ENCODE measurements at regions not wholly inside any gene's neighbourhood (a gene's known extent, or its start where the extent isn't known, plus 50 kb on each side); places are given as distances from the start of the nearest gene placed in this dataset.

- TF ChIP-seq, protein P1, sequence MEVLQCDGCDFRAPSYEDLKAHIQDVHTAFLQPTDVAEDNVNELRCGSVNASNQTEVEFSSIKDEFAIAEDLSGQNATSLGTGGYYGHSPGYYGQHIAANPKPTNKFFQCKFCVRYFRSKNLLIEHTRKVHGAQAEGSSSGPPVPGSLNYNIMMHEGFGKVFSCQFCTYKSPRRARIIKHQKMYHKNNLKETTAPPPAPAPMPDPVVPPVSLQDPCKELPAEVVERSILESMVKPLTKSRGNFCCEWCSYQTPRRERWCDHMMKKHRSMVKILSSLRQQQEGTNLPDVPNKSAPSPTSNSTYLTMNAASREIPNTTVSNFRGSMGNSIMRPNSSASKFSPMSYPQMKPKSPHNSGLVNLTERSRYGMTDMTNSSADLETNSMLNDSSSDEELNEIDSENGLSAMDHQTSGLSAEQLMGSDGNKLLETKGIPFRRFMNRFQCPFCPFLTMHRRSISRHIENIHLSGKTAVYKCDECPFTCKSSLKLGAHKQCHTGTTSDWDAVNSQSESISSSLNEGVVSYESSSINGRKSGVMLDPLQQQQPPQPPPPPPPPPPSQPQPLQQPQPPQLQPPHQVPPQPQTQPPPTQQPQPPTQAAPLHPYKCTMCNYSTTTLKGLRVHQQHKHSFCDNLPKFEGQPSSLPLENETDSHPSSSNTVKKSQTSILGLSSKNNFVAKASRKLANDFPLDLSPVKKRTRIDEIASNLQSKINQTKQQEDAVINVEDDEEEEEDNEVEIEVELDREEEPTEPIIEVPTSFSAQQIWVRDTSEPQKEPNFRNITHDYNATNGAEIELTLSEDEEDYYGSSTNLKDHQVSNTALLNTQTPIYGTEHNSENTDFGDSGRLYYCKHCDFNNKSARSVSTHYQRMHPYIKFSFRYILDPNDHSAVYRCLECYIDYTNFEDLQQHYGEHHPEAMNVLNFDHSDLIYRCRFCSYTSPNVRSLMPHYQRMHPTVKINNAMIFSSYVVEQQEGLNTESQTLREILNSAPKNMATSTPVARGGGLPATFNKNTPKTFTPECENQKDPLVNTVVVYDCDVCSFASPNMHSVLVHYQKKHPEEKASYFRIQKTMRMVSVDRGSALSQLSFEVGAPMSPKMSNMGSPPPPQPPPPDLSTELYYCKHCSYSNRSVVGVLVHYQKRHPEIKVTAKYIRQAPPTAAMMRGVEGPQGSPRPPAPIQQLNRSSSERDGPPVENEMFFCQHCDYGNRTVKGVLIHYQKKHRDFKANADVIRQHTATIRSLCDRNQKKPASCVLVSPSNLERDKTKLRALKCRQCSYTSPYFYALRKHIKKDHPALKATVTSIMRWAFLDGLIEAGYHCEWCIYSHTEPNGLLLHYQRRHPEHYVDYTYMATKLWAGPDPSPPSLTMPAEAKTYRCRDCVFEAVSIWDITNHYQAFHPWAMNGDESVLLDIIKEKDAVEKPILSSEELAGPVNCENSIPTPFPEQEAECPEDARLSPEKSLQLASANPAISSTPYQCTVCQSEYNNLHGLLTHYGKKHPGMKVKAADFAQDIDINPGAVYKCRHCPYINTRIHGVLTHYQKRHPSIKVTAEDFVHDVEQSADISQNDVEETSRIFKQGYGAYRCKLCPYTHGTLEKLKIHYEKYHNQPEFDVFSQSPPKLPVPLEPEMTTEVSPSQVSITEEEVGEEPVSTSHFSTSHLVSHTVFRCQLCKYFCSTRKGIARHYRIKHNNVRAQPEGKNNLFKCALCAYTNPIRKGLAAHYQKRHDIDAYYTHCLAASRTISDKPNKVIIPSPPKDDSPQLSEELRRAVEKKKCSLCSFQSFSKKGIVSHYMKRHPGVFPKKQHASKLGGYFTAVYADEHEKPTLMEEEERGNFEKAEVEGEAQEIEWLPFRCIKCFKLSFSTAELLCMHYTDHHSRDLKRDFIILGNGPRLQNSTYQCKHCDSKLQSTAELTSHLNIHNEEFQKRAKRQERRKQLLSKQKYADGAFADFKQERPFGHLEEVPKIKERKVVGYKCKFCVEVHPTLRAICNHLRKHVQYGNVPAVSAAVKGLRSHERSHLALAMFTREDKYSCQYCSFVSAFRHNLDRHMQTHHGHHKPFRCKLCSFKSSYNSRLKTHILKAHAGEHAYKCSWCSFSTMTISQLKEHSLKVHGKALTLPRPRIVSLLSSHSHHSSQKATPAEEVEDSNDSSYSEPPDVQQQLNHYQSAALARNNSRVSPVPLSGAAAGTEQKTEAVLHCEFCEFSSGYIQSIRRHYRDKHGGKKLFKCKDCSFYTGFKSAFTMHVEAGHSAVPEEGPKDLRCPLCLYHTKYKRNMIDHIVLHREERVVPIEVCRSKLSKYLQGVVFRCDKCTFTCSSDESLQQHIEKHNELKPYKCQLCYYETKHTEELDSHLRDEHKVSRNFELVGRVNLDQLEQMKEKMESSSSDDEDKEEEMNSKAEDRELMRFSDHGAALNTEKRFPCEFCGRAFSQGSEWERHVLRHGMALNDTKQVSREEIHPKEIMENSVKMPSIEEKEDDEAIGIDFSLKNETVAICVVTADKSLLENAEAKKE (CRISPR knock-in tag; IDR thresholded peaks at IDR 0.05), result peak; percentile 62; the same call in 1 of the 2 replicates
Measured at GRCh38 chr1:233730809-233731208, 116.9 kb downstream of the KCNK1 start (continued).

DNA sequence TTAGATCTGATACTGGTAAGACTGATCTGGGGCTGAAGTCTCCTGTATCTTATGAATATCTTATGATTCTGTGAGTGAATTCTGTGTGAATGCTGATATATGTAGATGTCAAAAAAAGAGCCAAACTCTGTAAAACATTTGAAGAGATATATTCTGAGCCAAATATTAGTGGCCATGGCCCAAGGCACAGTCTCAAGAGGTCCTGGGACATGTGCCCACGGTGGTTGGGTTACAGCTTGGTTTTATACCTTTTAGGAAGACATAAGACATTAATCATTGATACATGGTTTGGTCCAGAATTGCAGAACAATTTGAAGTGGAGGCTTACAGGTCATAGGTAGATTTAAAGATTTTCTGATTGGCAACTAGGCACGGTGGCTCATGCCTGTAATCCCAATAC lies 118.3 kb downstream of the KCNK1 start:
- Histone ChIP-seq H3K4me1 (ENCODE audit: insufficient read depth) (peaks cover 13% of the 10 kb centered on the region), H3K27me3 (ENCODE audit: insufficient read depth) (no peaks in the 10 kb centered on the region), H2AFZ (no peak overlapping the region), H3K4me3 (no peak overlapping the region), H3F3A (replicated peaks; ENCODE audit: low read depth) (no peaks in the 10 kb centered on the region), H3K27ac (ENCODE audit: low read depth) (no peak overlapping the region), H3K4me2 (no peak overlapping the region), H3K79me2 (replicated peaks; ENCODE audit: insufficient read depth) (no peaks in the 10 kb centered on the region), H4K20me1 (replicated peaks; ENCODE audit: insufficient read depth) (no peaks in the 10 kb centered on the region), H3K36me3 (ENCODE audit: insufficient read depth) (no peaks in the 10 kb centered on the region), H3K9me2 (ENCODE audit: insufficient read depth) (peaks cover 6% of the 10 kb centered on the region)
- no peak overlapping the region for H3K27ac Mint-ChIP-seq
- H3K36me3 Mint-ChIP-seq (ENCODE audit: low read depth), result peaks cover 6% of the 10 kb centered on the region; the same call in 1 of the 3 replicates
- ATAC-seq, result no peak
- DNase-seq (ENCODE audit: low spot score), result no peak
- peaks cover 3% of the 10 kb centered on the region for H3K27me3 Mint-ChIP-seq (ENCODE audit: insufficient read depth, low read depth, poor library complexity)
- H3K9me3 Mint-ChIP-seq, result no peaks in the 10 kb centered on the region; the same call in 2 of the 3 replicates
- H3K4me1 Mint-ChIP-seq, result peaks cover 27% of the 10 kb centered on the region
- H3K4me3 Mint-ChIP-seq, result no peak overlapping the region
- TF ChIP-seq REST (IDR thresholded peaks at IDR 0.05; ENCODE audit: unreplicated experiment) (no peak), NANOG (IDR thresholded peaks at IDR 0.05; ENCODE audit: borderline replicate concordance) (no peak), STAT1 (IDR thresholded peaks at IDR 0.05; ENCODE audit: unreplicated experiment) (no peak), POLR2AphosphoS5 (IDR thresholded peaks at IDR 0.05; ENCODE audit: low read depth) (no peak), ZNF331 (CRISPR knock-in tag; IDR thresholded peaks at IDR 0.05; ENCODE audit: low read depth) (no peak), ZNF114 (CRISPR knock-in tag; IDR thresholded peaks at IDR 0.05) (no peak)
- TF ChIP-seq, protein P2, sequence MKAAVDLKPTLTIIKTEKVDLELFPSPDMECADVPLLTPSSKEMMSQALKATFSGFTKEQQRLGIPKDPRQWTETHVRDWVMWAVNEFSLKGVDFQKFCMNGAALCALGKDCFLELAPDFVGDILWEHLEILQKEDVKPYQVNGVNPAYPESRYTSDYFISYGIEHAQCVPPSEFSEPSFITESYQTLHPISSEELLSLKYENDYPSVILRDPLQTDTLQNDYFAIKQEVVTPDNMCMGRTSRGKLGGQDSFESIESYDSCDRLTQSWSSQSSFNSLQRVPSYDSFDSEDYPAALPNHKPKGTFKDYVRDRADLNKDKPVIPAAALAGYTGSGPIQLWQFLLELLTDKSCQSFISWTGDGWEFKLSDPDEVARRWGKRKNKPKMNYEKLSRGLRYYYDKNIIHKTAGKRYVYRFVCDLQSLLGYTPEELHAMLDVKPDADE (IDR thresholded peaks at IDR 0.05), result no peak

All from GM23338 (cell line).